OCI-LY3 (cell line): ENCODE measurements at regions not wholly inside any gene's neighbourhood (a gene's known extent, or its start where the extent isn't known, plus 50 kb on each side); places are given as distances from the start of the nearest gene placed in this dataset.

ENCODE experiments used
- EZH2phosphoT487 ChIP-seq: fragments of 200-600 bp; shearing (Covaris generic); IDR thresholded peaks from 2 replicates; pipeline ENCODE4 v1.6.1; 2018; ENCODE audit warnings: antibody characterized with exemption, mixed run types, low read depth
- TF ChIP-seq, protein P1 (sequence below): fragments of 200-600, 300-600 bp; sonication (generic); IDR thresholded peaks from 2 replicates; pipeline ENCODE4 v1.5.1; 2014; ENCODE audit warnings: antibody characterized with exemption, low read length, low read depth

DNA sequence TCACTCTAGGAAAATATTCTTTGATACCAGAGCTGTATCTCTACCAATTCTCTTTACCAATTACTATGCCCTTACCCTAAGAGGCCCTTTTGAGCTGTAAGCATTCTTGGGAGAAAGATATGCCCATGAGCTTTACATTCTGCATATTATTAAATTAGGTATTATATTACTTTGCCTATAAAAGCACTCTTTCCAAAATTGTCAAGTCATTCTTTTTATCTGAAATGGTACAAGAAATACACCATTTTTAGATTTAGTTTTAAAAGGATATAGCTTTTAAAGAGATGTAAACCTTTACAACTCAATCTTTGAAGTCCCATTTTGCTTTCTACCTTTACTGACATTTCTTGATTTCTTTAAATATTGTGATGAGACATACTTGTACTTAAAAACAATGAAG is 343.5 kb downstream of the C12orf50 start:
- TF ChIP-seq, protein P1, sequence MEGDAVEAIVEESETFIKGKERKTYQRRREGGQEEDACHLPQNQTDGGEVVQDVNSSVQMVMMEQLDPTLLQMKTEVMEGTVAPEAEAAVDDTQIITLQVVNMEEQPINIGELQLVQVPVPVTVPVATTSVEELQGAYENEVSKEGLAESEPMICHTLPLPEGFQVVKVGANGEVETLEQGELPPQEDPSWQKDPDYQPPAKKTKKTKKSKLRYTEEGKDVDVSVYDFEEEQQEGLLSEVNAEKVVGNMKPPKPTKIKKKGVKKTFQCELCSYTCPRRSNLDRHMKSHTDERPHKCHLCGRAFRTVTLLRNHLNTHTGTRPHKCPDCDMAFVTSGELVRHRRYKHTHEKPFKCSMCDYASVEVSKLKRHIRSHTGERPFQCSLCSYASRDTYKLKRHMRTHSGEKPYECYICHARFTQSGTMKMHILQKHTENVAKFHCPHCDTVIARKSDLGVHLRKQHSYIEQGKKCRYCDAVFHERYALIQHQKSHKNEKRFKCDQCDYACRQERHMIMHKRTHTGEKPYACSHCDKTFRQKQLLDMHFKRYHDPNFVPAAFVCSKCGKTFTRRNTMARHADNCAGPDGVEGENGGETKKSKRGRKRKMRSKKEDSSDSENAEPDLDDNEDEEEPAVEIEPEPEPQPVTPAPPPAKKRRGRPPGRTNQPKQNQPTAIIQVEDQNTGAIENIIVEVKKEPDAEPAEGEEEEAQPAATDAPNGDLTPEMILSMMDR: no peak
- TF ChIP-seq EZH2phosphoT487: no peak
